Non-pigmented ciliary epithelial cell (primary cell): ENCODE measurements at regions not wholly inside any gene's neighbourhood (a gene's known extent, or its start where the extent isn't known, plus 50 kb on each side); places are given as distances from the start of the nearest gene placed in this dataset.
"Not testable (repeated sequence)": the region's sequence is repeated elsewhere in the genome, so short reads cannot be mapped to it uniquely, and the experiment has no call there.

Source experiments
- DNase-seq: peaks from one replicate; pipeline ENCODE4 v3.0.0-alpha.2; 2010; ENCODE audit warnings: low read depth

- DNase-seq: peak; percentile 64
These were observed 111.2 kb downstream of the CAPZA3 start for GRCh38 chr12:18849080-18849479.

DNA sequence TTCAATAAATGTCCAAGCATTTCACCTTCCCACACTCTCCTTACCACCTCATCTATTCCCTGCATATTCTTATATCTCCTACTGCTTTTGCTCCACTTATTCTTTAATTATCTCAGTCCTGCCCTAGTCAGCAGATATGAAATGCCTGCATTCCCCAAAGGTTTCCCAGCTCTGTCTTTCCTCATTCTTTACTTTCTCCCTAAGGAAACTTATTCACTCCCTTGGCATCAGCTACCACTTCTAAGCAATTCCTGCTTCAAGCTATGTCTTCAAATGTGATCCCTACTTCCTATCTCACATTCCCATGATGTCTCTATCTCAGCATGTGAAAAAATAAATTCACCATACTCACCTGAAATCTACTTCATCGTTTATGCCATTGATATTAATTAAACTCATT lies 111.8 kb downstream of the CAPZA3 start:
- no peak for DNase-seq

- no peak for DNase-seq
These were observed 112.8 kb downstream of the CAPZA3 start for GRCh38 chr12:18850752-18851151.

GRCh38 chr12:18851271-18851670 lies 113.4 kb downstream of the CAPZA3 start:
- DNase-seq: no peak

- no peak for DNase-seq
These were observed 115.8 kb downstream of the CAPZA3 start for GRCh38 chr12:18853570-18854366.

DNA sequence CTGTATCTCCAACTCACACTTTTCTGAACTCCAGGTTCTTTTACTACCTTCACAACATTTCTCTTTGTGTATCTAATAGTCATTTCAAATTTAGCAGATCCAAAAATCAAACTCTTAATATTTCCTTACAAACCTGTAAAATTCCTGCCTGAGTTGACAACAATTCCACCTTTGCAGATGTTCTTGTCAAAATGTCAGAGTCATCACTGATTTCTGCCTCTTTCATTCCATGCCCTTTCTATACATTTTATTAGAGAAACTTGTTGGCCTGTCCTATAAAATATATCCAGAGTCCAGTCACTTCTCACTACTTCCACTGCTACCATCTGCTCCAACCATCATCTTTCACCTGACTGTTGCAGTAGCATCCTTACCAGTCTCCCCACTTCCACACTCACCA lies 119.7 kb downstream of the CAPZA3 start:
- DNase-seq: no peak

- DNase-seq: no peak
These were observed 121.5 kb downstream of the CAPZA3 start for GRCh38 chr12:18859400-18859799.

DNA sequence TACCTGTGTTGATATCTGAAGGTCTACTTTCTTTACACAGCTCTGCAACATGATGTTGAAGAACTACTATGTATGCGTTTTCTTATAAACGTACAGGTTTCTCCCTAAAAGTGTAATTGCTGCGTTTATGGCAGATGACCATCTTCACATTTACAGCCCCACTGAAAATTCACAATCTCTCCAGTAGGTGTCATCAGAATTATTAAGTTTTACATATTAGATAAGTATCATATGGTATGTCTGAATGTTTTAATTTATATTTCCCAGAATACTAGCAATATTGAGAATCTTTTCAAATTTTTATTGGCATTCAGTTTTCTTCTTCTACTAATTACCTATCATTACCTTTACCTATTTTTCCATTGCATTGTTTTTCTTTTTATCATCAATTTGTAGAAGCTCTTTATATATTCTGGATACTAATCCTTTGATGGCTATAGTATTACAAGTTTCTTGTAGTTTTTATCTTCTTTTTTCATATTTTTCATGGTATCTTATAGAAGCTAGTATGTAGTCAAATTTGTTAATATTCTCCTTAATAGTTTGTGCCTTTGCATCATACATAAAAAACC lies 123.5 kb downstream of the CAPZA3 start:
- DNase-seq: no peak

GRCh38 chr12:18863769-18864500 lies 126.0 kb downstream of the CAPZA3 start:
- no peak for DNase-seq

DNA sequence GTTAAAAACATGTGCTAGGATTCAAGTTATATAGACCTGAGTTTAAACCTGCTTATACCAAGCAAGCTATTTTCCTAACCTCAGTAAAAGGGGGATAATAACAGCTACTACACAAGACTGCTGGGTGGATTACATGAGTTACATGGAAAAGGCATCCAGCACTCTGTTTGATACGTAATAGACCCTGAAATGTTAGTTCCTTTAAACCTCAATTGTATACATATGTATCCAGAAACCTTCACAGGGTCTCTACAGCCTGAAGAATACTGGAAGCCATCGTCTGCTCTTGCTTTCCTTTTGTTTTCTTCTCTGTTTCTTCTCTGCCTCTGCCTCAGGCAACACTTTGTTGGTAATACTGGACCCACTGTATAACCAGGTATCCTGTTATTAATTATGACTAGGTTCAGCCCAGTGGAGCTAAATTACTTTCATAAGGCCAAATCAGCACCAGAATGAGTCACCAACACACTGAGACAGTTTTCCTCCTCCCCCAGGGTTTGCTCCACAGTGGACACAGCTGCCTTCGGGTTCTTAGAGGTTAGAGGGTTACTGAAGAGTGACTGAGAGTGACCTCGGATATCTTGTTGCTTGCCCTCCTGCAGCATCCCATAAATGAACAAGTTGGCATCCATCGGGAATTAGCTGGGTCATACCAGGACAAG lies 127.1 kb downstream of the CAPZA3 start:
- peak; percentile 37 for DNase-seq

- no peak for DNase-seq
These were observed 130.8 kb downstream of the CAPZA3 start for GRCh38 chr12:18868717-18869116.

DNA sequence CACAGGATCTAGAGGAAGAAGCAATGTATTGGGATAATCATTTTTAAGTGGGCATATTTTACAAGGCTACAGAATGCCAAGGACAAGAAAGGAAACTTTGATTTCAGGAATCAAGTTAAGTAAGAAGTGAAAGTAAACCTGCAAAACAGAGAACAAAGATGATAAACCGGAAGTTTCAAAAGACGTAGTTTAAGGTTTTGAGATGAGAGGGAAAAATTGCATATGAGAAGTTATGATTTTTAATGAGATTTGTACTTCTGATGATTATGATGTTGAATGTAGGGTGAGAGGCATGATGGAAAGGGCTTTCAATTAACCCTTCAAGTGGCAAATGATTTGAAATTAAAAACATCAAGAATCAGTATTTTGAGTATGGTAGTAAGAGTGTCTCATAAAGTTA lies 134.9 kb downstream of the CAPZA3 start:
- no peak for DNase-seq

GRCh38 chr12:18878676-18879180 lies 140.8 kb downstream of the CAPZA3 start:
- DNase-seq: no peak

DNA sequence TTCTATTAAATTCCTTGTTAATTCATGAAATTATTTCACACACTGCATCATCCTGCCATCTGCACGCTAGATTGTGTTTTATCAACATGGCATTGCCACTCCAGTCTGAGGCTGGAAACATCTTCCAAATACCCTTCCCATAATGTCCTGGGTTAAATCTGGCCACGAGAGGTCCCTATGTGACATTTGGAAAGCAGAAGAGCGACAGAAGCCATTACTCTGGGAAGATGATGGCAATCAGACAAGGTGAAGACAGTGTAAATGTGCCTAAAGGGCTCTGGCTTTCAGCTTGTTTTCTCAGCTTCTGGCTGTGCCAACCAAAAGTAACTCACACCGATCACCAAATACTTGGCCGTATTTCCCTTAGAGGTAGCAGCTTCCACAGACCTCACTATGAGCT lies 144.8 kb downstream of the CAPZA3 start:
- no peak for DNase-seq

DNA sequence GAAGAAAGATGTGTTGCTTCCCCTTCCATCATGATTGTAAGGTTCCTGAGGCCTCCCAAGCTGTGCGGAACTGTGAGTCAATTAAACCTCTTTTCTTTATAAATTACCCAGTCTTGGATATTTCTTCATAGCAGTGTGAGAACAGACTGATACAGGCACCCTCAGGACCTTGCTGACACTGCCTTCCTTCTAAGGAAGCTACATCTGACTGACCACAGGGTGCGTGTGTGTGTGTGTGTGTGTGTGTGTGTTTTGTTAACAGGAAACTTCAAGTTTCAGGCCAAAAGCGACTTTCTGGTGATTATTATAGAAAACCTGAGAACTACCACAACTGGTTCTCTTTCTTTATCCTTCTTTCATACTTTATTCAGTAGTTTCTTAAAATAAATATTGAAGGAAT lies 149.0 kb downstream of the CAPZA3 start:
- no peak for DNase-seq

- DNase-seq: no peak
These were observed 149.4 kb downstream of the CAPZA3 start for GRCh38 chr12:18887368-18887767.

DNA sequence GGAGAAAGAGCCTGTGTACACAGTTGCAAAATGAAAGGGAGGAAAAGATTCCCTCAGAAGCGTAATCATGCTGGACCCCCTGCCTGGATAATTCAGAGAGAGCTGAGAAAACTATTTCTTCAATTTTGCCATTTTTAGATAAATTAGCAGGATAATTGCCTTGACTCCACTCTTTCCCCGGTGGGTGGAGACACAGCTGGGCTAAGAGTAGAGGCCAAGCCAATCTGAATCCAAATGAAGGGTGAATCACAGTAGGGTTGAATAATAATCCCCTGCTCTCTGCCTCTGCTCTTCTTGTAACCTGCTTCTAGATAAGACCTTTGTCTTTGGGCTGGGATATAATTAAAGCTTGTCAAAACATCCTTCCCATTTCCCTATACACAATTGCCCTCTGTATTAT lies 150.1 kb downstream of the CAPZA3 start:
- no peak for DNase-seq

GRCh38 chr12:18890621-18891020 lies 152.7 kb downstream of the CAPZA3 start:
- DNase-seq: not testable (repeated sequence)

GRCh38 chr12:18895540-18895939 lies 157.6 kb downstream of the CAPZA3 start:
- DNase-seq: no peak

DNA sequence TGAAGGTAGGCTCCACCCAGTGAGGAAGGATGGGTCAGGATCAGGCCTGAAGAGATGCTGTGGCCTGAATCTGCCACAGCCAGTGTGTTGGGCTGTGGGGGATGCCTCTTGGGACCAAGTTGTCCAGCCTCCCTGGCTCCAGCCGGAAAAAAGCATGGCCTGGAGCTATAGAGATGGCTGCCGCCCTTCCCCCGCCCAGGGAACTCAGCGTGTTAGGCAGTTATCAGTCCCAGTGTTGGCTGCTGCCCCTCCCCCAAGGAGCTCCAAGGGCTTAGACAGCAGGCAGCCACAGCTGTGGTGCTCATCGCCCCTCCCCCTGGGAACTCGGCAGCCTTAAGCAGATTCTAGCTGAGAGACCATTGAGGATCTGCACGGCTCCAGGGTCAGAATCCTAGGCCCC lies 158.0 kb downstream of the CAPZA3 start:
- no peak for DNase-seq

GRCh38 chr12:18897823-18898222 lies 159.9 kb downstream of the CAPZA3 start:
- no peak for DNase-seq

- no peak for DNase-seq
These were observed 160.6 kb downstream of the CAPZA3 start for GRCh38 chr12:18898470-18898869.
